ENCODE measurements at regions not wholly inside any gene's neighbourhood (a gene's known extent, or its start where the extent isn't known, plus 50 kb on each side); places are given as distances from the start of the nearest gene placed in this dataset.
A peak's percentile ranks its signal among the peaks of the same experiment; 100 is the strongest.

DNA sequence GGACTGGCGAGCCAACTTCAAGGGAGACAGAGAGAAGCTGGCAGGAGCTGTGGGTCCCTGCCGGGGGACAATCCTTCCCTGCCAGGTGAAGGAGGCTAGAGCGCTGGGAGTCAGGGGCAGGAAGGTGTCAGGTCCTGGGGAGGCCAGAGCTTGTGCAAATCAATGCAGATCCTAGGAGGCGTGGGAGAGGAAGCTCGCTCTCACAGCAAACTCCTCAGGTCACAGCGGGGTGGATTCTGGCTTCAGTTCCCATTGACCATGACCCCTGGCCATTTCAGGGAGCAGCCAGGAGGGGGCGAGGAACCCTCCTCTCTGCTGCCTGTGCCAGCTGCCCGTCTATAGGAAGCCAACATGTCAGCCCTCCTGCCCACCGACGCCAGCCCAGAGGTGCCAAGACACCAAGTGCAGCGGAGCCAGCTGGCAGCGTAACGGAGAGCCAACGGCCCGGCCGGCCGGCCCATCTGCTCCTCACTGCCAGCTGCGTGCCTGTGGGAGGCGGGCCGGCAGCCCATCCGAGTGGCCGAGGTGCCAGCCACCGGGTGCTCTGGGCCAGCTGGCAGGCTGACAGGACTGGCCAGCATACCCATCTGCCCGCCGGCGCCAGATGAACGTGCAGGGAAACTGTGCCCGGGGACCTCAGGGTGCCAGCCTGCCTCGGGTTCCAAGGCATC is 374.8 kb downstream of the MIAT start:
- Histone ChIP-seq H2BK15ac (ENCODE audit: low read depth, low read length) (no peak overlapping the region), H2BK5ac (ENCODE audit: insufficient read length, low read length) (no peak overlapping the region), H4K91ac (ENCODE audit: insufficient read length, low read depth, low read length) (no peak overlapping the region), H2BK12ac (ENCODE audit: insufficient read length, low read depth, low read length) (no peak overlapping the region), H3K27me3 (ENCODE audit: insufficient read depth, low read length) (no peaks in the 10 kb centered on the region), H3T11ph (ENCODE audit: low read length) (no peak overlapping the region), H3K4me1 (ENCODE audit: insufficient read depth, low read length) (no peaks in the 10 kb centered on the region), H2BK20ac (ENCODE audit: low read depth, low read length, poor library complexity, severe bottlenecking) (no peak overlapping the region), H3K27ac (ENCODE audit: insufficient read length, low read depth, low read length) (no peak overlapping the region), H2AFZ (ENCODE audit: low read length) (no peak overlapping the region), H3K56ac (ENCODE audit: insufficient read length, low read depth, low read length) (no peak overlapping the region), H3K4me2 (ENCODE audit: insufficient read depth, insufficient read length, low read length) (no peak overlapping the region), H3K9ac (ENCODE audit: extremely low read depth, insufficient read length, low read length) (no peak overlapping the region), H3K23ac (ENCODE audit: insufficient read length, low read depth, low read length) (no peak overlapping the region), H3K23me2 (ENCODE audit: insufficient read length, low read depth, low read length, poor library complexity, severe bottlenecking) (no peaks in the 10 kb centered on the region), H3K79me1 (ENCODE audit: insufficient read depth, low read depth, low read length, poor library complexity, severe bottlenecking) (no peaks in the 10 kb centered on the region), H3K4ac (ENCODE audit: low read depth, low read length) (no peak overlapping the region), H3K79me2 (ENCODE audit: insufficient read depth, low read length) (no peaks in the 10 kb centered on the region; the same call in 1 of the 2 replicates), H4K5ac (ENCODE audit: insufficient read length, low read depth, low read length) (no peak overlapping the region), H2AK5ac (ENCODE audit: insufficient read length, low read length) (no peak overlapping the region), H4K8ac (replicated peaks; ENCODE audit: insufficient read length, low read depth, low read length) (no peak overlapping the region), H3K14ac (ENCODE audit: insufficient read depth, low read length) (no peak overlapping the region; the same call in 1 of the 2 replicates), H4K20me1 (ENCODE audit: control insufficient read depth, insufficient read depth, insufficient read length) (no peaks in the 10 kb centered on the region), H3K18ac (ENCODE audit: insufficient read length, low read depth, low read length) (no peak overlapping the region), H2BK120ac (ENCODE audit: low read depth, low read length, poor library complexity, severe bottlenecking) (no peak overlapping the region), H3K9me3 (ENCODE audit: control insufficient read depth, low read depth, low read length) (no peaks in the 10 kb centered on the region)
- Mint-ChIP-seq H3K4me1 (peaks cover 8% of the 10 kb centered on the region in 2 experiments), H3K27ac (peak overlapping the region in 1 of 3 experiments; percentile 73; a peak in 3 of 7 replicates), H3K9me3 (peaks cover 0 to 3% of the 10 kb centered on the region in 2 experiments; a peak in 2 of 5 replicates), H3K36me3 (ENCODE audit: insufficient read depth in 1 of 3, low read depth in 3 of 3) (peaks cover 0 to under 1% (median 0%) of the 10 kb centered on the region in 3 experiments; a peak in 1 of 7 replicates), H3K27me3 (ENCODE audit: low read depth) (peaks cover 8% of the 10 kb centered on the region), H3K4me3 (no peak overlapping the region)
- TF ChIP-seq, protein P1, sequence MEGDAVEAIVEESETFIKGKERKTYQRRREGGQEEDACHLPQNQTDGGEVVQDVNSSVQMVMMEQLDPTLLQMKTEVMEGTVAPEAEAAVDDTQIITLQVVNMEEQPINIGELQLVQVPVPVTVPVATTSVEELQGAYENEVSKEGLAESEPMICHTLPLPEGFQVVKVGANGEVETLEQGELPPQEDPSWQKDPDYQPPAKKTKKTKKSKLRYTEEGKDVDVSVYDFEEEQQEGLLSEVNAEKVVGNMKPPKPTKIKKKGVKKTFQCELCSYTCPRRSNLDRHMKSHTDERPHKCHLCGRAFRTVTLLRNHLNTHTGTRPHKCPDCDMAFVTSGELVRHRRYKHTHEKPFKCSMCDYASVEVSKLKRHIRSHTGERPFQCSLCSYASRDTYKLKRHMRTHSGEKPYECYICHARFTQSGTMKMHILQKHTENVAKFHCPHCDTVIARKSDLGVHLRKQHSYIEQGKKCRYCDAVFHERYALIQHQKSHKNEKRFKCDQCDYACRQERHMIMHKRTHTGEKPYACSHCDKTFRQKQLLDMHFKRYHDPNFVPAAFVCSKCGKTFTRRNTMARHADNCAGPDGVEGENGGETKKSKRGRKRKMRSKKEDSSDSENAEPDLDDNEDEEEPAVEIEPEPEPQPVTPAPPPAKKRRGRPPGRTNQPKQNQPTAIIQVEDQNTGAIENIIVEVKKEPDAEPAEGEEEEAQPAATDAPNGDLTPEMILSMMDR (conservative IDR thresholded peaks at IDR 0.05), result peak; percentile 75
- peak; percentile 82 for DNase-seq
- WGBS (ENCODE audit: extremely low coverage, insufficient read length, low lambda C conversion rate), result no CpG with 5 or more reads among the region's 29 CpGs
